Right atrium auricular region (tissue), 2 donors: ENCODE measurements at regions not wholly inside any gene's neighbourhood (a gene's known extent, or its start where the extent isn't known, plus 50 kb on each side); places are given as distances from the start of the nearest gene placed in this dataset.
"Not testable (repeated sequence)": the region's sequence is repeated elsewhere in the genome, so short reads cannot be mapped to it uniquely, and the experiment has no call there.

Experiments
- DNase-seq: peaks from one replicate; pipeline ENCODE4 v3.0.0-alpha.2; 2019; ENCODE audit warnings: low spot score
- H3K27ac ChIP-seq, 2 donors: fragments of 200-600 bp; sonication (generic); 1 replicate in 1 of 2; 2 replicates in 1 of 2; pipeline ENCODE4 v1.5.1; 2016 to 2019
- H3K27me3 ChIP-seq, 2 donors: fragments of 200-600 bp; sonication (generic); one replicate each; pipeline versions ENCODE4 v1.5.1 to v1.6.0; 2017 to 2019
- H3K36me3 ChIP-seq: fragments of 200-600 bp; sonication (generic); one replicate; pipeline ENCODE4 v1.5.1; 2016
- H3K4me1 ChIP-seq, 2 donors: fragments of 200-600 bp; sonication (generic); one replicate each; pipeline versions ENCODE4 v1.5.1 to v1.6.0; 2017 to 2019
- H3K4me3 ChIP-seq, 2 donors: fragments of 200-600 bp; sonication (generic); 1 replicate in 1 of 2; 2 replicates in 1 of 2; pipeline ENCODE4 v1.5.1; 2017 to 2019; ENCODE audit warnings: mild to moderate bottlenecking in 1 of 2, moderate library complexity in 1 of 2
- H3K9me3 ChIP-seq, 2 donors: fragments of 200-600 bp; sonication (generic); one replicate each; pipeline ENCODE4 v1.5.1; 2019
- CTCF ChIP-seq, 2 donors: fragments of 200-600 bp; sonication (generic); IDR thresholded peaks; one replicate each; pipeline ENCODE4 v1.5.1; 2019; ENCODE audit warnings: antibody characterized with exemption in 2 of 2

GRCh38 chrX:79026742-79027141, 81.6 kb downstream of the P2RY10 start:
- not testable (repeated sequence) for H3K4me1 ChIP-seq, H3K27ac ChIP-seq, DNase-seq, H3K4me3 ChIP-seq, H3K36me3 ChIP-seq, H3K27me3 ChIP-seq
- H3K9me3 ChIP-seq, result peaks cover 0 to 10% of the 10 kb centered on the region in 2 donors

- Histone ChIP-seq H3K27ac (no peak overlapping the region), H3K4me3 (no peak overlapping the region), H3K36me3 (no peaks in the 10 kb centered on the region), H3K27me3 (no peaks in the 10 kb centered on the region), H3K9me3 (no peaks in the 10 kb centered on the region), H3K4me1 (no peaks in the 10 kb centered on the region)
- DNase-seq, result no peak
- TF ChIP-seq CTCF (IDR thresholded peaks at IDR 0.05), result no peak
Observed at GRCh38 chrX:79035421-79035820, 90.2 kb downstream of the P2RY10 start.

- H3K4me1 ChIP-seq, result no peaks in the 10 kb centered on the region
- DNase-seq, result no peak
- H3K9me3 ChIP-seq, result no peaks in the 10 kb centered on the region
- H3K27ac ChIP-seq, result no peak overlapping the region
- H3K4me3 ChIP-seq, result no peak overlapping the region
- no peaks in the 10 kb centered on the region for H3K36me3 ChIP-seq
- TF ChIP-seq CTCF (IDR thresholded peaks at IDR 0.05), result no peak
- H3K27me3 ChIP-seq, result no peaks in the 10 kb centered on the region
Observed at GRCh38 chrX:79036157-79036880, 91.1 kb downstream of the P2RY10 start.

DNA sequence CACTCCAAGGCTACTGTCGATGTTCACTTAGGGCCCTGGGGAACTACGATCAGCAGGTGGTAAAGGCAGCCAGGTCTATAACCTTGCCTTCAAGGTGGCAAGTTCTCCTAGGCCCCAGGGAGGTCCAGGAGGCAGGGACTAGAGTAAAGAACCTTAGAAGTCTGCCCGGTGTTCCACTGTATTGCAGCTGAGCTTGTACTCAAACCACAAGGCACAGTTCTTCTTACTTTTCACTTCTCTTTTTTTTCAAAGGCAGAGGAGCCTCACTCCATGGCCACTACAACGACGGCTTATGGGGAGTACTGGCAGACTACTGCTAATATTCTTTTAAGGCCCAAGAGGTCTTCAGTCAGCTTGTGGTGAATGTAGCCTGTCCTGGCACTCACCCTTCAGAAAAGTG, 78.8 kb upstream of the GPR174 start:
- no peaks in the 10 kb centered on the region for H3K4me1 ChIP-seq
- no peaks in the 10 kb centered on the region for H3K27me3 ChIP-seq
- no peaks in the 10 kb centered on the region for H3K36me3 ChIP-seq
- H3K4me3 ChIP-seq, result no peak overlapping the region
- H3K9me3 ChIP-seq, result peaks cover 0 to 13% of the 10 kb centered on the region in 2 donors
- TF ChIP-seq CTCF (IDR thresholded peaks at IDR 0.05), result no peak
- H3K27ac ChIP-seq, result no peak overlapping the region
- no peak for DNase-seq

GRCh38 chrX:79078114-79078513, 66.4 kb upstream of the GPR174 start:
- H3K27me3 ChIP-seq, result no peaks in the 10 kb centered on the region
- no peak for DNase-seq
- no peak overlapping the region for H3K4me3 ChIP-seq
- peaks cover 0 to 6% of the 10 kb centered on the region in 2 donors for H3K9me3 ChIP-seq
- TF ChIP-seq CTCF (IDR thresholded peaks at IDR 0.05), result no peak
- no peaks in the 10 kb centered on the region for H3K4me1 ChIP-seq
- no peak overlapping the region for H3K27ac ChIP-seq
- no peaks in the 10 kb centered on the region for H3K36me3 ChIP-seq

DNA sequence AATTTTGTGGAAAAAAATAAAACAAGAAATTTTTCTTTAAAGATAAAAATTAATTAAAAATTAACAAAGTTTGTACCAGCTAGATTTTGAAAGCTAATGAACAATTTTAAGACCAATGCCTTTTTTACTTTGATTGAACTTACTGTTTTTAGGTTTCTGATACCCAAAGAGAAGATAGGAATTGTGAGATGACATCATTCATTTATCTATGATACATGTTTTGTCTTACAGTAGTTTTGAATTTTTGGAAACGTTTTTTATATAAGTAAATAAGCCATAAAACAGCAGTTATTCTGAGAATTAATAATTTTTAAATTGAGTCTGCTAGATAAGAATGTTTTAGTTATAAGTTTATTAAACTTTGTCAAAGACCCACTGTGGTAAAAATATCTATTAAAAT, 65.0 kb upstream of the GPR174 start:
- Histone ChIP-seq H3K36me3 (no peaks in the 10 kb centered on the region), H3K27ac (no peak overlapping the region), H3K27me3 (no peaks in the 10 kb centered on the region), H3K9me3 (peaks cover 0 to 6% of the 10 kb centered on the region in 2 donors), H3K4me3 (no peak overlapping the region), H3K4me1 (no peaks in the 10 kb centered on the region)
- DNase-seq, result no peak
- no peak for TF ChIP-seq CTCF (IDR thresholded peaks at IDR 0.05)
